DOHH2 (cell line): ENCODE measurements at regions not wholly inside any gene's neighbourhood (a gene's known extent, or its start where the extent isn't known, plus 50 kb on each side); places are given as distances from the start of the nearest gene placed in this dataset.

ENCODE experiments used
- H3F3A ChIP-seq: fragments of 200-600 bp; sonication (generic), shearing (Covaris generic); 2 replicates; pipeline ENCODE4 v1.6.0; 2016; ENCODE audit warnings: antibody characterized with exemption, mild to moderate bottlenecking; ENCODE audit not compliant: control insufficient read depth, insufficient read depth
- H3K27ac ChIP-seq: fragments of 200-600 bp; sonication (generic); 2 replicates; pipeline ENCODE4 v1.5.1; 2014; ENCODE audit warnings: low read depth, mild to moderate bottlenecking, low read length, moderate library complexity
- H3K27me3 ChIP-seq: fragments of 200-600 bp; sonication (generic); 2 replicates; pipeline ENCODE4 v1.6.1; 2014; ENCODE audit warnings: mild to moderate bottlenecking, low read length, mixed read lengths; ENCODE audit not compliant: control insufficient read depth
- H3K36me3 ChIP-seq: fragments of 200-600 bp; sonication (generic); 2 replicates; pipeline ENCODE4 v1.6.1; 2014; ENCODE audit warnings: mild to moderate bottlenecking, low read length, moderate library complexity, mixed read lengths; ENCODE audit not compliant: control insufficient read depth
- H3K4me1 ChIP-seq: fragments of 200-600 bp; sonication (generic); 2 replicates; pipeline ENCODE4 v1.6.1; 2014; ENCODE audit warnings: mild to moderate bottlenecking, low read length, mixed read lengths; ENCODE audit not compliant: control insufficient read depth
- H3K4me2 ChIP-seq: fragments of 200-600 bp; sonication (generic); 2 replicates; pipeline ENCODE4 v1.6.0; 2014; ENCODE audit warnings: mild to moderate bottlenecking, low read length, moderate library complexity
- H3K4me3 ChIP-seq: fragments of 200-600 bp; sonication (generic); 2 replicates; pipeline ENCODE4 v1.5.1; 2014; ENCODE audit warnings: mild to moderate bottlenecking, low read length, mixed read lengths
- H3K79me2 ChIP-seq: fragments of 200-600 bp; sonication (generic); 2 replicates; pipeline ENCODE4 v1.6.1; 2014; ENCODE audit warnings: mild to moderate bottlenecking, low read length, mixed read lengths; ENCODE audit not compliant: control insufficient read depth
- H3K9me2 ChIP-seq: fragments of 200-600 bp; sonication (generic); replicated peaks from 2 replicates; pipeline ENCODE4 v1.6.1; 2014; ENCODE audit warnings: mild to moderate bottlenecking, low read length, mixed read lengths; ENCODE audit not compliant: control insufficient read depth
- H3K9me3 ChIP-seq: fragments of 200-600 bp; sonication (generic); 2 replicates; pipeline ENCODE4 v1.6.1; 2014; ENCODE audit warnings: antibody characterized with exemption, low read length, mixed read lengths; ENCODE audit not compliant: control insufficient read depth, insufficient read depth
- H4K20me1 ChIP-seq: fragments of 200-600 bp; sonication (generic); 2 replicates; pipeline ENCODE4 v1.6.0; 2014; ENCODE audit warnings: low read depth, mild to moderate bottlenecking, antibody characterized with exemption, low read length, moderate library complexity; ENCODE audit not compliant: control insufficient read depth, insufficient read depth
- EZH2phosphoT487 ChIP-seq: fragments of 200-600 bp; sonication (generic); IDR thresholded peaks from 2 replicates; pipeline ENCODE4 v1.6.1; 2017; ENCODE audit warnings: borderline replicate concordance, mild to moderate bottlenecking, antibody characterized with exemption, low read length, moderate library complexity, mixed read lengths
- TF ChIP-seq, protein P1 (sequence below): fragments of 200-600 bp; sonication (generic); IDR thresholded peaks from one replicate; pipeline ENCODE4 v1.5.1; 2014; ENCODE audit warnings: antibody characterized with exemption, mild to moderate bottlenecking, low read depth, low read length; ENCODE audit not compliant: poor library complexity, severe bottlenecking

DNA sequence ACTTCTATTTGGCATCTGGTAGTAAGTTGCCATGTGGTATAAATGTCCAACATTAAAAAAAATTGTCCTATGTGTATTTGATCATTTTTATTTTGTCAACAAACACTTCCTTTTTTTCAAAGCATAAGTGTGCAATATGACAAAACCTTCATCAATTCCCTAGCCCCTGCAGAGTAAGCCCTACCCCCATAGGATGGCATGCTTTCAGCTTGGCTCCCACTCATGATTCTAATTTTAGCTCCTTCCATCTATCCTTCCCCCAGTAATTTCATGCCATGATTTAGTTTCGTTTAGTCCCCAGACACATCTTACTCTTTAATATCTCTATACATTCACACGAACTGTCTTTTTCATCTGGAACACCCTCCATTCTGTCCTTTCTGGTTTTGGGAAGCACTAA lies 250.6 kb upstream of the RAG2 start:
- H3K4me3 ChIP-seq: no peak overlapping the region
- no peaks in the 10 kb centered on the region for H3K36me3 ChIP-seq
- no peaks in the 10 kb centered on the region for H3K4me1 ChIP-seq
- TF ChIP-seq EZH2phosphoT487: no peak
- TF ChIP-seq, protein P1, sequence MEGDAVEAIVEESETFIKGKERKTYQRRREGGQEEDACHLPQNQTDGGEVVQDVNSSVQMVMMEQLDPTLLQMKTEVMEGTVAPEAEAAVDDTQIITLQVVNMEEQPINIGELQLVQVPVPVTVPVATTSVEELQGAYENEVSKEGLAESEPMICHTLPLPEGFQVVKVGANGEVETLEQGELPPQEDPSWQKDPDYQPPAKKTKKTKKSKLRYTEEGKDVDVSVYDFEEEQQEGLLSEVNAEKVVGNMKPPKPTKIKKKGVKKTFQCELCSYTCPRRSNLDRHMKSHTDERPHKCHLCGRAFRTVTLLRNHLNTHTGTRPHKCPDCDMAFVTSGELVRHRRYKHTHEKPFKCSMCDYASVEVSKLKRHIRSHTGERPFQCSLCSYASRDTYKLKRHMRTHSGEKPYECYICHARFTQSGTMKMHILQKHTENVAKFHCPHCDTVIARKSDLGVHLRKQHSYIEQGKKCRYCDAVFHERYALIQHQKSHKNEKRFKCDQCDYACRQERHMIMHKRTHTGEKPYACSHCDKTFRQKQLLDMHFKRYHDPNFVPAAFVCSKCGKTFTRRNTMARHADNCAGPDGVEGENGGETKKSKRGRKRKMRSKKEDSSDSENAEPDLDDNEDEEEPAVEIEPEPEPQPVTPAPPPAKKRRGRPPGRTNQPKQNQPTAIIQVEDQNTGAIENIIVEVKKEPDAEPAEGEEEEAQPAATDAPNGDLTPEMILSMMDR: no peak
- H3K27ac ChIP-seq: no peak overlapping the region
- no peaks in the 10 kb centered on the region for H4K20me1 ChIP-seq
- no peaks in the 10 kb centered on the region for H3F3A ChIP-seq
- no peaks in the 10 kb centered on the region; the same call in 1 of the 2 replicates for H3K9me2 ChIP-seq
- H3K9me3 ChIP-seq: no peaks in the 10 kb centered on the region
- no peak overlapping the region for H3K4me2 ChIP-seq
- H3K27me3 ChIP-seq: no peaks in the 10 kb centered on the region
- no peaks in the 10 kb centered on the region for H3K79me2 ChIP-seq

DNA sequence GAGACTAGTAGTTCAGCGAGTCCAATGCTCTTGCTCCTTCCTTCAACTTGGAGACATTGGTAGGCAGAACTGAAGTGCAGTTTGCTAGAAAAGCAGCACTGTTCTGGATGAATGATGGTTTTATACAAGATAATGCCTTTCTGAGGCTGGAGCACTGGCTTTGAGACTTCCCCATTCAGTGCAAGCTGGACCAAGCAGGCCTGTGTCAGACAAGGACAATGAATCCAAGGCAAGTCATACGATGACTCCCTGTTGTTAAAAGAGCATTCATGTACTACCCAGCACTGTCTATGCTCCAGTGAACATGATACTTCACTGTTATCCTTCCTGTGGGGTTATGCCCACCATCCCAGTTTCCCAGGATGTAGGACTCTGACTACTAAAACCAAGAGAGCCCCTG lies 242.3 kb upstream of the RAG2 start:
- no peaks in the 10 kb centered on the region for H3K79me2 ChIP-seq
- no peak overlapping the region for H3K4me3 ChIP-seq
- H3K27ac ChIP-seq: no peak overlapping the region
- no peaks in the 10 kb centered on the region for H3K9me2 ChIP-seq
- TF ChIP-seq, protein P1: no peak
- TF ChIP-seq EZH2phosphoT487: no peak
- H3K9me3 ChIP-seq: peaks cover 6% of the 10 kb centered on the region; the same call in 1 of the 2 replicates
- H3K27me3 ChIP-seq: no peaks in the 10 kb centered on the region
- H3F3A ChIP-seq: no peaks in the 10 kb centered on the region
- no peaks in the 10 kb centered on the region for H3K4me1 ChIP-seq
- no peak overlapping the region for H3K4me2 ChIP-seq
- no peaks in the 10 kb centered on the region for H3K36me3 ChIP-seq
- no peaks in the 10 kb centered on the region for H4K20me1 ChIP-seq

DNA sequence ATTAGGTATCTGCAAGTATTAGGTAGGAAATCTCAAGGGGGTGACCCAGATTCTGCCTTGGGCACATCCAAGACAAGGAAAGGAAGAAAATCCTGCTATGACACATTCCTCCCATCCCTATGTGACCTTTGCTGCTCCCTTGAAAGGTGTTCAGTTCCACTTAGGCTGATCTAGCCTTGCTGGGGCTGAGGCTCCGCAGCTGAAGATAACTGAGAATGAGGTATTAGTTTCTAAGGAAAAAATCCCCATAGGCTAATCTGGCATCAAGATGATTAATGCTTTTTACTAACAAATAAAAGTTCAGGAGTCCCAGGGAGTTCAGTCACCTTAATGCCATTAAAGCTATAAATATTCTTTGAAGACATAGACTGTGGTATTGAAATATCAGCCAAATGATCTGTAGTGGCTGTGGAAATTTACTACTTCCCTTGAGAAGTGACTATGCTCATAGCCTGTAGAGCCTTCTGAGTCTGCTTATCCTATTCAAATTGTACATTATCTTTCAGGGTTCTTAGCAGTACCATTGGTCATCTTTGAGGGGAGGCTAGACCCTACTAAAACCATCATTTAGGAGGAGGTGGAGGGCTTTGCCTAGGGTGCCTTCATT lies 239.9 kb upstream of the RAG2 start:
- Histone ChIP-seq H3K4me1 (no peaks in the 10 kb centered on the region), H4K20me1 (no peaks in the 10 kb centered on the region), H3K79me2 (no peaks in the 10 kb centered on the region), H3K27me3 (no peaks in the 10 kb centered on the region), H3K4me2 (no peak overlapping the region), H3F3A (no peaks in the 10 kb centered on the region), H3K4me3 (no peak overlapping the region), H3K9me3 (peaks cover 6% of the 10 kb centered on the region; the same call in 1 of the 2 replicates), H3K36me3 (no peaks in the 10 kb centered on the region), H3K9me2 (no peaks in the 10 kb centered on the region), H3K27ac (no peak overlapping the region)
- TF ChIP-seq, protein P1: no peak
- TF ChIP-seq EZH2phosphoT487: no peak
